Calu3 (cell line): ENCODE measurements at regions not wholly inside any gene's neighbourhood (a gene's known extent, or its start where the extent isn't known, plus 50 kb on each side); places are given as distances from the start of the nearest gene placed in this dataset.
"Not testable (repeated sequence)": the region's sequence is repeated elsewhere in the genome, so short reads cannot be mapped to it uniquely, and the experiment has no call there.

Experiments used
- BruUV-seq: library from RNA; stranded (reverse); fragments of 400-500 nt; replicated peaks from 2 replicates; lab custom pipeline; 2021; lab: Mats Ljungman, UMichigan
- CTCF ChIA-PET: fragments of 300-600 bp; sonication (Branson Sonifier 250); formaldehyde crosslinking; loops from one replicate; lab custom pipeline; 2022; ENCODE audit warnings: antibody characterized with exemption; lab: Charles Lee
- DNase-seq: peaks from one replicate; pipeline ENCODE4 v3.0.0; 2022
- H3K27ac Mint-ChIP-seq: one replicate; pipeline ENCODE4 v1.8.0; 2022; ENCODE audit warnings: mixed read lengths; ENCODE audit not compliant: unreplicated experiment
- H3K27me3 Mint-ChIP-seq: one replicate; pipeline ENCODE4 v1.8.0; 2022; ENCODE audit warnings: mixed read lengths; ENCODE audit not compliant: unreplicated experiment
- H3K36me3 Mint-ChIP-seq: one replicate; pipeline ENCODE4 v1.8.0; 2022; ENCODE audit warnings: mild to moderate bottlenecking, moderate library complexity, mixed read lengths; ENCODE audit not compliant: insufficient read depth, unreplicated experiment
- H3K4me1 Mint-ChIP-seq: one replicate; pipeline ENCODE4 v1.8.0; 2022; ENCODE audit warnings: mild to moderate bottlenecking, low read depth, mixed read lengths; ENCODE audit not compliant: unreplicated experiment
- H3K4me3 Mint-ChIP-seq: one replicate; pipeline ENCODE4 v1.8.0; 2022; ENCODE audit warnings: mild to moderate bottlenecking, low read depth, moderate library complexity, mixed read lengths; ENCODE audit not compliant: unreplicated experiment
- H3K9me3 Mint-ChIP-seq: one replicate; pipeline ENCODE4 v1.8.0; 2022; ENCODE audit warnings: low read depth, mixed read lengths; ENCODE audit not compliant: unreplicated experiment
- intact Hi-C: fragments of 100-400 bp; cut with micrococcal nuclease; formaldehyde crosslinking; loops from one replicate; pipeline ENCODE4 v1.10.0; 2022; ENCODE audit not compliant: unreplicated experiment

- BruUV-seq, CTCF ChIA-PET, H3K4me3 Mint-ChIP-seq, intact Hi-C loops, H3K27ac Mint-ChIP-seq, H3K9me3 Mint-ChIP-seq, H3K4me1 Mint-ChIP-seq, H3K27me3 Mint-ChIP-seq, DNase-seq, H3K36me3 Mint-ChIP-seq: not testable (repeated sequence)
These were observed 508.5 kb downstream of the FOXD4L4 start for GRCh38 chr9:66245481-66245880.

DNA sequence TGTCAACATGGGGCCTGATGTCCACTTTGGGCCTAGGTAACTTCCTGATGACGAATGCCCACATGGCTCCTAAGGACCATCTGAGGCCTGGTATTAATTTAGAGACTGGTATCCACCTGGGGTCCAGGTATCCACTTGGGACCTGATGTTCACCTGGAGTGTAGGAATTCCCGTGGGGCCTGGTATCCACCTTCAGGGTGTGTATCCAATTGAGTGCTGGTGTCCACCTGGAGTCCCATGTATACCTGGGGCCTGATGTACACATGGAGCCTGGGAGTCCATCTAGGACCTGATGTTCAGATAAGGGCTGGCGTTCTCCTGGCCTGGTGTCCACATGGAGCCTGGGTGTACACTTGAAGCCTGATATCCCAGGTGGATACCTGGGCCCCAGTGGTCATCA is 520.6 kb downstream of the FOXD4L4 start:
- H3K36me3 Mint-ChIP-seq, intact Hi-C loops, H3K4me3 Mint-ChIP-seq, H3K27ac Mint-ChIP-seq, CTCF ChIA-PET, H3K4me1 Mint-ChIP-seq, H3K9me3 Mint-ChIP-seq, BruUV-seq, DNase-seq, H3K27me3 Mint-ChIP-seq: not testable (repeated sequence)

GRCh38 chr9:66261576-66261975 is 524.6 kb downstream of the FOXD4L4 start:
- CTCF ChIA-PET, H3K27ac Mint-ChIP-seq, H3K36me3 Mint-ChIP-seq, intact Hi-C loops, DNase-seq, H3K9me3 Mint-ChIP-seq, H3K4me3 Mint-ChIP-seq, H3K27me3 Mint-ChIP-seq, BruUV-seq, H3K4me1 Mint-ChIP-seq: not testable (repeated sequence)

DNA sequence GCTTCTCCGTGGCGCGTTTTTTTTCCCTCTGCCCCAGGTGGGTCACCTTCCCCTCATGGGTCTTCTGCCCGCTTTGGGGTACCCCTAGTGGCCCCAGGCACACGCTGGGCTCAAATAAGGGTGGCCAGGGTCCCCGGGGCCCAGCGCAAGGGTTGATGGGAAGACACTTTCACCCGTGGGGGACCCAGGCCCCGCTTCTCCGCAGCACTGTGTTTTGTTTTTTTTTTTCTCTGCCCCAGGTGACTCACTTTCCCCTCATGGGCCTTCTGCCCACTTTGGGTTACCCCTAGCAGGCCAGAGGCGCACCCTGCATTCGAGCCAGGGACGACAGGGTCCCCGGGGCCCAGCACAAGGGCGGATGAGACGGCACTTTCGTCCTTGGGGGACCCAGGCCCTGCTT is 526.7 kb downstream of the FOXD4L4 start:
- H3K4me3 Mint-ChIP-seq, H3K27me3 Mint-ChIP-seq, intact Hi-C loops, H3K9me3 Mint-ChIP-seq, CTCF ChIA-PET, BruUV-seq, H3K27ac Mint-ChIP-seq, H3K36me3 Mint-ChIP-seq, DNase-seq, H3K4me1 Mint-ChIP-seq: not testable (repeated sequence)

- CTCF ChIA-PET, H3K27ac Mint-ChIP-seq, H3K4me1 Mint-ChIP-seq, intact Hi-C loops, H3K4me3 Mint-ChIP-seq, BruUV-seq, DNase-seq, H3K36me3 Mint-ChIP-seq, H3K27me3 Mint-ChIP-seq, H3K9me3 Mint-ChIP-seq: not testable (repeated sequence)
These were observed 527.8 kb downstream of the FOXD4L4 start for GRCh38 chr9:66264786-66265185.

DNA sequence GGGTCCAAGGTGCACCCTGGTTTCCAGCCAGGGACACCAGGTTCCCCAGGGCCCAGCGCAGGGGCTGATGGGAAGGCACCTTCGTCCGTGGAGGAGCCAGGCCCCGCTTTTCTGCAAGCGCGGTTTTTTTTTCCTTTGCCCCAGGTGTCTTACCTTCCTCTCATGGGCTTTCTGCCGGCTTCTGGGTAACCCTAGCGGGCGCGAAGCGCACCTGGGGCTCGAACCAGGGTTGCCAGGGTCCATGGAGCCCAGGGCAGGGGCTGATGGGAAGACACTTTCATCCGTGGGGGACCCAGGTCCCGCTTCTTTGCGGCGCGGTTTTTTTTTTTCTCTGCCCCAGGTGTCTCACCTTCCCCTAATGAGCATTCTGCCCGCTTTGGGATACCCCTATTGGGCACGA is 529.3 kb downstream of the FOXD4L4 start:
- H3K27me3 Mint-ChIP-seq, BruUV-seq, intact Hi-C loops, H3K4me3 Mint-ChIP-seq, H3K27ac Mint-ChIP-seq, DNase-seq, CTCF ChIA-PET, H3K9me3 Mint-ChIP-seq, H3K4me1 Mint-ChIP-seq: not testable (repeated sequence)
- H3K36me3 Mint-ChIP-seq = peaks cover 11% of the 10 kb centered on the region

DNA sequence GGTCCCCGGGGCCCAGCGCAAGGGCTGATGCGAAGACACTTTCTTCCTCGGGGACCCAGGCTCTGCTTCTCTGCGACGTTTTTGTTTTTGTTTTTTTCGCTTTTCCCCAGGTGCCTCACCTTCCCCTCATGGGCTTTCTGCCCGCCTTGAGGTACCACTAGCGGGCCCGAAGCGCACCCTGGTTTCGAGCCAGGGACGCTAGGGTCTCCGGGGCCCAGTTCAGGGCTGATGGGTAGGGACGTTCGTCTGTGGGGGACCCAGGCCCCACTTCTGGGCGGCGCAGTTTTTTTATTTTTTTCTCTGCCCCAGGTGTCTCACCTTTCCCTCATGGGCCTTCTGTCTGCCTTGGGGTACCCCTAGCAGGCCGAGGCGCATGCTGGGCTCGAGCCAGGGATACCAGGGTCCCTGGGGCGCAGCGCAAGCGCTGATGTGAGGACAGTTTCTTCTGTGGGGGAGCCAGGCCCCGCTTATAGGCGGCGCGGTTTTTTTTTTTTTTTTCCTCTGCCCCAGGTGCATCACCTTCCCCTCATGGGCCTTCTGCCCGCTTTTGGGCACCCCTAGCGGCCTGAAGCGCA is 530.0 kb downstream of the FOXD4L4 start:
- BruUV-seq, H3K4me3 Mint-ChIP-seq, H3K27ac Mint-ChIP-seq, CTCF ChIA-PET, H3K4me1 Mint-ChIP-seq, DNase-seq, H3K9me3 Mint-ChIP-seq, H3K27me3 Mint-ChIP-seq, intact Hi-C loops: not testable (repeated sequence)
- peaks cover 11% of the 10 kb centered on the region for H3K36me3 Mint-ChIP-seq

DNA sequence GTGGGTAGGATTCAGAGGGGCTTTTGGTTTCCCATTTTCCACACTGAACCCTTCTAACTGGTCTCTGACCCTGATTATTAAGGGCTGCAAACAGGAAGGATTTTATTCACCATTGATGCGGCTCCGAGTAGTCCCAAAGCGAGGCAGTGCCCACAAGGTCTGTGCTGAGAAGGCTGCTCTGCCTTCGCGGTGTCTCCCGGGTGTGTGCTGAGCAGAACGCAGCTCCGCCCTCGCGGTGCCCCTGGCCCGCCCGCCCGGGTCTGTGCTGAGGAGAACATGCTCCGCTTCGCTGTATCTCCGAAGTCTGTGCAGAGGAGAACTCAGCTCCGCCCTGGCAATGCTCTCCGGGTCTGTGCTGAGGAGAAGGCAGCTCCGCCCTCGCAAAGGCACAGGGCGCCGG is 530.7 kb downstream of the FOXD4L4 start:
- H3K4me1 Mint-ChIP-seq, H3K4me3 Mint-ChIP-seq, DNase-seq, H3K27ac Mint-ChIP-seq, CTCF ChIA-PET, intact Hi-C loops, BruUV-seq, H3K27me3 Mint-ChIP-seq, H3K9me3 Mint-ChIP-seq: not testable (repeated sequence)
- peaks cover 11% of the 10 kb centered on the region for H3K36me3 Mint-ChIP-seq

- H3K27me3 Mint-ChIP-seq, H3K4me1 Mint-ChIP-seq, H3K4me3 Mint-ChIP-seq, BruUV-seq, DNase-seq, H3K9me3 Mint-ChIP-seq, intact Hi-C loops, H3K27ac Mint-ChIP-seq, CTCF ChIA-PET: not testable (repeated sequence)
- peaks cover 11% of the 10 kb centered on the region for H3K36me3 Mint-ChIP-seq
These were observed 532.1 kb downstream of the FOXD4L4 start for GRCh38 chr9:66269024-66269423.

DNA sequence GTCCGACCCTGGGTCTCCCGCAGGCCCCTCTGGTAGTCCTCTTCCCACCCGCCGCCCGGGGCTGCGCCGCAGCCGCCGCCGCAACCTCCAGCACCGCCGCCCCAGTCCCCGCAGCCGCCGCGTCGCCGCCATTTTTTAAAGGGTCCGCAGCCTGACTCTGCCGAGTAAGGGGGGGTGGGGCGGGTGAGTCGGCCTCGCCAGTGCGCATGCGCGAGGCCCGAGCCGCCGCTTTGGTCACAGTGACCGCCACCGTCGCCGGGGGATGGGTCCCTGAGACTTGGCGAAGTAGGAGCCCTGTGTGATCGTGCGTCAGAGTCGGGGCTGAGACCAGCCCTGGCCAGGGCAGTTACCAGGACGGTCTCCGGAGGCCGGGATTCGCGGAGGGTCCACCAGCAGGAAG is 532.8 kb downstream of the FOXD4L4 start:
- DNase-seq = peak; percentile 83
- H3K27me3 Mint-ChIP-seq, intact Hi-C loops, H3K4me1 Mint-ChIP-seq, H3K9me3 Mint-ChIP-seq, BruUV-seq, CTCF ChIA-PET: not testable (repeated sequence)
- Mint-ChIP-seq H3K36me3 (peaks cover 11% of the 10 kb centered on the region), H3K4me3 (peak overlapping the region; percentile 86), H3K27ac (peak overlapping the region; percentile 96)
